ENCODE measurements at regions not wholly inside any gene's neighbourhood (a gene's known extent, or its start where the extent isn't known, plus 50 kb on each side); places are given as distances from the start of the nearest gene placed in this dataset.

GRCh38 chr5:50975840-50976239, 309.4 kb downstream of the PARP8 start:
- no peak for TF ChIP-seq CTCF (conservative IDR thresholded peaks at IDR 0.05; ENCODE audit: low read depth, low read length)
- Histone ChIP-seq H3K27ac (ENCODE audit: low read depth, low read length, poor library complexity, severe bottlenecking) (no peak overlapping the region), H3K9me3 (ENCODE audit: low read depth, low read length, poor library complexity, severe bottlenecking) (no peaks in the 10 kb centered on the region), H3K36me3 (ENCODE audit: insufficient read depth, low read length, poor library complexity, severe bottlenecking) (no peaks in the 10 kb centered on the region), H3K4me1 (ENCODE audit: insufficient read depth, low read length, poor library complexity, severe bottlenecking) (no peaks in the 10 kb centered on the region), H3K4me3 (ENCODE audit: low read depth, low read length, poor library complexity, severe bottlenecking) (no peak overlapping the region), H3K27me3 (replicated peaks; ENCODE audit: insufficient read depth, low read depth, low read length, poor library complexity) (peaks cover 3% of the 10 kb centered on the region)
- POLR2A ChIA-PET (ENCODE audit: low non-redundant PET): no interaction called here
- BruUV-seq (replicated peaks): no TSS peak
- intact Hi-C loops (cut with micrococcal nuclease; ENCODE audit: unreplicated experiment): no loop called here
- no peak for DNase-seq (ENCODE audit: low spot score)
- CTCF ChIA-PET: no interaction called here

GRCh38 chr5:50978924-50979323, 312.5 kb downstream of the PARP8 start:
- Histone ChIP-seq H3K36me3 (ENCODE audit: insufficient read depth, low read length, poor library complexity, severe bottlenecking) (no peaks in the 10 kb centered on the region), H3K4me3 (ENCODE audit: low read depth, low read length, poor library complexity, severe bottlenecking) (no peak overlapping the region), H3K4me1 (ENCODE audit: insufficient read depth, low read length, poor library complexity, severe bottlenecking) (no peaks in the 10 kb centered on the region), H3K9me3 (ENCODE audit: low read depth, low read length, poor library complexity, severe bottlenecking) (no peaks in the 10 kb centered on the region), H3K27ac (ENCODE audit: low read depth, low read length, poor library complexity, severe bottlenecking) (no peak overlapping the region), H3K27me3 (replicated peaks; ENCODE audit: insufficient read depth, low read depth, low read length, poor library complexity) (peaks cover 3% of the 10 kb centered on the region)
- BruUV-seq (replicated peaks): no TSS peak
- TF ChIP-seq EZH2 (IDR thresholded peaks at IDR 0.05; ENCODE audit: borderline replicate concordance, low read depth, low read length, poor library complexity, severe bottlenecking) (no peak), CTCF (conservative IDR thresholded peaks at IDR 0.05; ENCODE audit: low read depth, low read length) (no peak)
- intact Hi-C loops (cut with micrococcal nuclease; ENCODE audit: unreplicated experiment): no loop called here
- no peak for DNase-seq (ENCODE audit: low spot score)
- ChIA-PET CTCF (no interaction called here), POLR2A (ENCODE audit: low non-redundant PET) (no interaction called here)

GRCh38 chr5:50984640-50985039, 318.2 kb downstream of the PARP8 start:
- H3K27me3 ChIP-seq (replicated peaks; ENCODE audit: insufficient read depth, low read depth, low read length, poor library complexity): no peaks in the 10 kb centered on the region
- TF ChIP-seq CTCF (conservative IDR thresholded peaks at IDR 0.05; ENCODE audit: low read depth, low read length) (no peak), EZH2 (IDR thresholded peaks at IDR 0.05; ENCODE audit: borderline replicate concordance, low read depth, low read length, poor library complexity, severe bottlenecking) (no peak)
- intact Hi-C loops (cut with micrococcal nuclease; ENCODE audit: unreplicated experiment): no loop called here
- peaks cover 6% of the 10 kb centered on the region for H3K4me1 ChIP-seq (ENCODE audit: insufficient read depth, low read length, poor library complexity, severe bottlenecking)
- H3K9me3 ChIP-seq (ENCODE audit: low read depth, low read length, poor library complexity, severe bottlenecking): no peaks in the 10 kb centered on the region
- DNase-seq (ENCODE audit: low spot score): no peak
- H3K36me3 ChIP-seq (ENCODE audit: insufficient read depth, low read length, poor library complexity, severe bottlenecking): no peaks in the 10 kb centered on the region
- H3K4me3 ChIP-seq (ENCODE audit: low read depth, low read length, poor library complexity, severe bottlenecking): no peak overlapping the region
- POLR2A ChIA-PET (ENCODE audit: low non-redundant PET): no interaction called here
- CTCF ChIA-PET: no interaction called here
- BruUV-seq (replicated peaks): no TSS peak
- H3K27ac ChIP-seq (ENCODE audit: low read depth, low read length, poor library complexity, severe bottlenecking): no peak overlapping the region
